ENCODE measurements at regions not wholly inside any gene's neighbourhood (a gene's known extent, or its start where the extent isn't known, plus 50 kb on each side); places are given as distances from the start of the nearest gene placed in this dataset.
"Not testable (repeated sequence)": the region's sequence is repeated elsewhere in the genome, so short reads cannot be mapped to it uniquely, and the experiment has no call there.

DNA sequence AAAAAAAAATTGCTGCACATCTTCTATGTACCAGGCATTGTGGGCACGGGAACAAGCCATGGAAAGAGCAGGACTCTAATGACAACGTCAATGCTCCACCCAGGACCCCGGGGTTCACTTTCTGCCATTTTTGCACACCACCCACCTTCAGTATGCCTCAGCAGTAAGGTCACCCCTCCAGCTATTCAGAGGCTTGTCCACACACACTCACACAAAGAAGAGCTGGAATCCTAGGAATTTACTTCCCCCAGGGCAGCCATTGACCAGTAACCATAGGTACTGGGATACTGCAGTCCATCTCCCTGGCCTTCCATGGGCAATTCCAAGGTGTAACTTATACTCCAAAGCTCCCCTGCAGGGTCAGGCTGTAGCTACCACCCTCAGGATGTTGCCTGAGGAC lies 170.8 kb downstream of the SUCLG1 start:
- DNase-seq (ENCODE audit: low read depth in 2 of 2): no peak

DNA sequence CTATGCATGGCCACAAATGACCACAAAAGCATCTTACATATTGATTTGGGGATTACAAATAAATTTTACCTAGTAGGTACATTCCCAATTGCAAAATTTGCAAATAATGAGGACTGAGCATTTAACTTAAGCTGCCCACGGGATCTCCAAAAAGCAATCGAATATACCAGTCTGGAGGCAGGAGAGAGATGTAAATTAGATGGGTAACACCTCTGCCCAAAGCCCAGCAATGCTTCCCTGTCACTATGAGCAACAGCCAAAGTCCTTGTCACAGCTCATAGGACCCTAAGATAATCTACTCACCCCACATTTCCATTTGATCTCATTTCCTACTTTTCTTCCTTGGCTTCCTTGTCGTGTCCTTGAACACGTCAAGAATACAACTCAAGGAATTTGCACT lies 172.2 kb downstream of the SUCLG1 start:
- DNase-seq (ENCODE audit: low read depth in 2 of 2): no peak

DNA sequence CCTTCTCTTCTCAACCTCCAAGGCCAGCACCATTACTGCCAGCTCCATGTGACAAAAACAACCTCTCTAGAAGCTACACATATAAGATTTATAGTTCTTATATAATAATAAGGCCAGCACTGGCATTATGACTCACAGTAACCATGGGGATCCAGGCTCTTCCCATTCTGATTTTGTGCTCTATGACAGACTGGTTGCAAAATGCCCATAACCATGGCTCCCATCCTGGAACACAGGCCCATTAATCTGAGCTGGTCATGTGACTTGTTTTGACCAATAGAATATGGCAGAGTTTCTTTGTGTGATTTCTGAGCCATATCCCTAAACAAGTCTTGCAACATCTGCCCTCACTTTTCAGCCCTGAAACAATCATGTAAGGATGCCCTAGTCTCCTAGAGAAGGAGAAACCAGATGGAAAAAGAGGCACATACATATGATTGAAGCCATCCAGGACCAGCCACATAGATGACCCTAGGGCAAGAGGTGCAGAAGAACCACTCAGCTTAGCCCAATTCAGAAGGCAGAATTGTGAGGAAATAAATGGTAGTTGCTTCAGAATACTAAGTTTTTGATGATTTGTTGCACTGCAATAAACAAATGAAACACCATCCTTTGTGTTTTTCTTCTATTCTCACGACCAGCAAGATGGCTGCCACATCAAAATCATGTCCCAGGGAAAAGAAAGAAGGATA lies 173.9 kb downstream of the SUCLG1 start:
- DNase-seq (ENCODE audit: low read depth in 2 of 2): no peak

DNA sequence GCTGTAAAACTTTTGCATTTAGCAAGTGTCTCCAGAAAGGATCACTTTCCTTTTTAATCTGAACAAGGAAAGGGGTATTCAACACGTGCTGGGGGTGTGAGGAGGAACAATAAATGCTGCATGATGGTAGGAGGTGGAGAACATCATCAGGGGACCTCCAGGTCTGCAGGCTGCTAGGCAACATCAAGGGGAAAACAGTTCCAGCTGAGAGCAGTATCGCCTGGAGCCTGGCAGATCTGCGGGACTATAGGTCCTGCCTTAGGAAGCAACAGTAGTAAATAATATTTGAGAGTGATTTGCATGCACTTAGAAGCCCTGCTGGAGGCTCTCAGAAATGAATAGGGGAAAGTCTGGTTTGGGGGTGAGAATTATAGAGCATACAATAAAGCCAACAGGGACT lies 175.6 kb downstream of the SUCLG1 start:
- DNase-seq (ENCODE audit: low read depth in 2 of 2): no peak

DNA sequence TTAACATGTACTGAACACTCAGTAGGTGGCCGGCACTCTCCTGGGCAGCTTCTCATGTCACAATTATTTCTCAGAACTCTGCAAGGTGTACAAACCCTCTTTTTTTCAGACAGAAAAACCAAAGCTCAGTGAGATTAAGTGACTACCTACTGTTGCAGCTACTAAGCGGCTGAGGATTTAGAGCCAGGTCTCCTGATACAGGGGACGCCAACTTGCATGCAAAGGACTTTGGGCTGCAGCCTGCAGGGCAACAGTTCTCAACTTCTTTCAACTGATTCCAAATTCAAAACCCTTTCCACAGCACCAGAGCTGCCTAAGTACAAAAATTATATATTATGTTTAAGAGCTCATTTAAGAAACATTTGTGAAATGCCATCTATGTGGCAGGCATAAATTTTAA lies 177.6 kb downstream of the SUCLG1 start:
- DNase-seq (ENCODE audit: low read depth in 2 of 2): no peak

DNA sequence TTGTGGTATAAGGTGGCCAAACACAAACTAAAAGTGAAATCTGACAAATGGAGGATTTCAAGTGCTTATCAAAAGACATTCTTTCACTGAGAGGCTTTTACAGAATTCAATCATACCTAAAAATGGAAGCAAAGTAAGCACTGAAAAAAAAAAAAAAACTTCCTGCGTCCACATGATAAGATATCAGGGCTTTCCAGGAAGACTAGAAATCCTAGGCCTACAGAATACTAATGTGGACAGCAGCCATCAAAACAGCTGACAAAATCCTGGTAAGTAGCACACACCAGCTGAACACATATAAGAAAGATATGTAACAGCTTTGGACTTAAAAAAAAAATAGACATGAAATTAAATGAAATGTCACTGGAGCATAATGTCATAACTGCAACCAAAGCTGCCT lies 178.2 kb downstream of the SUCLG1 start:
- DNase-seq (ENCODE audit: low read depth in 2 of 2): no peak

DNA sequence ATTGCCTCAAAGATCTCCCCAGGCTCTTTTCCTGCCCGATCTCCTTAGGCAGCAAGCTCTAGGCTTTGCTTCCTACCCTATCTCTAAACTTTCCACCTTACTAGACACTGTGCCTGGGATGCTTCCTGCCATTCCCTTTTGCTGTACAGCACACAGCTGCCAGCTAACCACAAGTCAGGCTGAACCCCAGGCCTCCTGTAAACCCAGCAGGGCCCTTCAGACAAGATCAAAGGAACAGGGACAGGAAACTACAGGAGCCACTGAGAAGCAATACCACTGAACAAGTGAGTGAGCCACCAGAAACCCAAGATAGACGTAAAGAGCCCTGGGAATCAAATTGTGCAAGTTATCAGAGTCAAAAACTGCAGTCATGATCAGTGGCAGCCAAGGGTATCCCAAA lies 180.7 kb downstream of the SUCLG1 start:
- DNase-seq (ENCODE audit: low read depth in 2 of 2): no peak

DNA sequence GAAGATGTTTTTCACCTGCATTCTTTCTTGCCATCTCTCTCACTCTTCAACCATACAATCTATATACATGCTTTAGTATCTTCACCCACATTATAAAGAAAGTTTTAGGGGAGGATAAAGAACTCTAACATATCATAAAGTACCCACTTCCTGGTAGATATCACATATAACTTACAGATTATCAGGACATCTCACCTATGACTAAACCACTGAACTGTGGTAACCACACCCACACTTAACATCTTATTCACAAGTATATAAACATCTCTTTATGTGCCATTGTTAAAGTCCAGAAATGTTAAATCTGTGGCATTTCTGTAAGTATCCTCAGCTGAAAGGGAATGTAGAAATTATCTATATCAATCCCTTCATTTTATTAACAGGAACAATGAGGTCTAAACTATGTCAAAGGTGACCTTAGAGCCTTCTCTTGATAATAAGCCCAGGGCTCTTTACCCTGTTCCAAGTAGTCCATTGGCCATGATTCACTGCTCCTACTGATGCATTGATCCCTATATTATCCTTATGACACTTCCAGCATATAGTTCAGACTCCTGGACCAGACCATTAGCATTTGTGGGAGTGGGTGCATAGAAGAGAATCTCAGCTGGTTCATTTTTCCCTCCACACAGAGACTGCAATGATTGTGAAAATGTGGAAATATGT lies 182.4 kb downstream of the SUCLG1 start:
- no peak for DNase-seq (ENCODE audit: low read depth in 2 of 2)

DNA sequence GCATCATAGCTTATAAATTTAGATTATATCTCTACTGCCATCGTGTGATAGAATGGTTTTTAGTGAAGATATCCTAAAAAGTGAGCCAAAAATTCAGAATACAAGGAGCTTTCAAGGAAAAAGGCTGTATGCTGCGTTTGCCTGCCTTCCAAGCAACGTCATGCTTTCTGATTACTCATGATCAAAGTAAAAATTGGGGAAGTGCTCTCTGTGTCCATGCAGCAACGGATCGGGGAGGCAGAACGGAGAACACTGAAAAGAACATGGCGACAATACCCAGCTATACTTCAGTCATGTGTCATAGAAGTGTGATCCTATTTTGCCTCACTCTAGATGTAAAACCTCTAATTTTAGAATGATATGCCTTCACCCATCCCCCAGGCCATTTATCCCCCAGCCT lies 185.7 kb downstream of the SUCLG1 start:
- DNase-seq (ENCODE audit: low read depth in 2 of 2): no peak

DNA sequence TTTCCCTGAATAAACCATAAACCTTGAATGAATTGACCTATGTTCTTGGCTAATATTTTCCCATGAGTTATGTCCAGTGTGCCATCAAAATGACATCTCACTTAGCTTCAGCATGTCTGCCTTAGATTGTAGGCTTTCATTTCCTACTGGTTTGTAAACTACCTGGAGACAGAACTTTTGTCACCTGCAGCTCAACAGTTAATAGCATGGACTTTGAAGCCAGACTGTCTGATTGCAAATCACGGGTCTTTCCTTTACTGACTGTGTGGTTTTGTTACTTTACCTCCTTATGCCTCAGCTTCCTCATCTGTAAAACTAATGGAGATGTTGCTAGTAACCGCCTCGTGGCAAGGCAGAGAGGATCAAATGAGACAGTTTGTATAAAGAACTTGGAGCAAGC lies 187.1 kb downstream of the SUCLG1 start:
- DNase-seq (ENCODE audit: low read depth in 2 of 2): no peak

DNA sequence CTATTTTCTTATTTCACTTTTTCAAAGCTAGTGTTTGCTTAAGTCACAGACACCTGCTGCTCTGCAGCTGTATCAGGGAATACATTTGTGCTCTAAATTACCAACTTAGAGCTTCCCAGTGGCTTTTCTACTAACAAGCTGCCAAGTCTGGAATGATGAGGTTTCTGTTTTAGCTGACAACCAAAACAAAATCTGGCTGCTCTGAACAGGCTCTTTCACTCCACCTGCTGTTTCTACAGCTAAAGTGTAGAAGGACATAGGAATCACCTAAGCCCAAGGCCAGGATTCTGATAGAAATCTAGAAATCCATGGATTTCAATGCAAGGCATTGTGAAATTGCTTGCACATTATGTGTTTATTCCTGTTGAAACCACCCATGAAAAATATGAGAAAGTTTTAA lies 201.2 kb downstream of the SUCLG1 start:
- no peak for DNase-seq (ENCODE audit: low read depth in 2 of 2)

DNA sequence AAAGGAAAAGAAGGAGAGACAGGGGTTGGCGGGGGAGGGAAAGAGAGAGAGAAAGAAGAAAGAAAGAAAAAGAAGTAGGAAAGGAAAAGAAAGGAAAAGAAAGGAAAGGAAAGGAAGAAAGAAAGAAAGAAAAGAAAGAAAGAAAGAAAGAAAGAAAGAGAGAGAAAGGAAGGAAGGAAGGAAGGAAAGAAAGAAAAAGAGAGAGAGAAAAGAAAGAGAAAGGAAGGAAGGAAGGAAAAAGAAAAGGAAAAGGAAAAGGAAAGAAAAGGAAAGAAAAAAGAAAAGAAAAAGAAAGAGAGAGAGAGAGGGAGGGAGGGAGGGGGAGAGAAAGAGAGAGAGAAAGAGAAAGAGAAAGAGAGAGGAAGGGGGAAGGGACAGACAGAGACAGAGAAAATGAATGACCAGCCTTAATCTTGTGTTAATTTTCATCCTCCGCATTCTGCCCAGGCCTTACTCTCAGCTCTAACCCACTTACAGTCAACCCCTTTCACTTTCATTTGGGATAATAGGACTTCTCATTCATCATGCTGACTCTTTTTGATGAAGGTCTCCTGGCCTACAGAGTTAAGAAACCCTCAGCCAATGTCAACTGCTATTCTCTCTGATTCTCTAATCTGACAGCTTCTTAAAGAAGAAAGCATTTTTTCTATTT lies 207.3 kb downstream of the SUCLG1 start:
- DNase-seq (ENCODE audit: low read depth in 2 of 2): no peak

DNA sequence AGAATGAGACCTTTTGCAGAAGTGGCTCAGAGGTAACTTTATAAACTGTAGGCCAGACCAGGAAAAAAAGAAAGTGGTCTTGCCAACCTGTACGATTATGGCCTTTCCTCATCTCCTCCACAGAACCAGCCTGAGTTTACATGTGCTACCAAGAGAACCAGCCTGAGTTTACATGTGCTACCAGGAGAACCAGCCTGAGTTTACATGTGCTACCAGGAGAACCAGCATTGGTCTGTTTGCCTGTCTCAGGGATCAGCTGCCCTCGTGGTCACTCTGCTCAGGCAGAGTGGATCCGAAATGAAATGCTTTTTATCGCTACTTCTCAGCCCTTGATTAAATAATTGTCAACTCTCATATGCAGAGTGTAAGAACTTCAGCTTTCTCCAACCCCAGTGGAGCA lies 209.9 kb downstream of the SUCLG1 start:
- DNase-seq (ENCODE audit: low read depth in 2 of 2): no peak

DNA sequence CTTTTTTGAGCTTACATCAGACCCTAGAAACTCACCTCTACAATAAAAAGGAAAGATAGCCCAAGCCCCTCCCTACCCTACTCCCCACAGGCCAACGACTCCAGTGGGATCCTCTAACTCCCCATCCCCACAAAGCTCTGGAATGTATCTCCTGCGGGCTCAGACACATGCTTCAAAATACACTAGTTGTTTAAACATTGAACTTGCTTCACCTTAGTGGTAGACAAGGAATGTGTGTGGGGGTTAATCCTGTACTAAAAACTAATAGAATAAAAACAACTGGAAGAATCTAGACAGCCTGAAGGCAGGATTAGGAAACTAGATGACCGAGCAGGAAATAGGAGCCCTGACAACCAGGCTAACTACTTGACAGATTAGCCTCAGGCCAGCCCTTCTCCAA lies 211.5 kb downstream of the SUCLG1 start:
- DNase-seq (ENCODE audit: low read depth in 2 of 2): no peak

DNA sequence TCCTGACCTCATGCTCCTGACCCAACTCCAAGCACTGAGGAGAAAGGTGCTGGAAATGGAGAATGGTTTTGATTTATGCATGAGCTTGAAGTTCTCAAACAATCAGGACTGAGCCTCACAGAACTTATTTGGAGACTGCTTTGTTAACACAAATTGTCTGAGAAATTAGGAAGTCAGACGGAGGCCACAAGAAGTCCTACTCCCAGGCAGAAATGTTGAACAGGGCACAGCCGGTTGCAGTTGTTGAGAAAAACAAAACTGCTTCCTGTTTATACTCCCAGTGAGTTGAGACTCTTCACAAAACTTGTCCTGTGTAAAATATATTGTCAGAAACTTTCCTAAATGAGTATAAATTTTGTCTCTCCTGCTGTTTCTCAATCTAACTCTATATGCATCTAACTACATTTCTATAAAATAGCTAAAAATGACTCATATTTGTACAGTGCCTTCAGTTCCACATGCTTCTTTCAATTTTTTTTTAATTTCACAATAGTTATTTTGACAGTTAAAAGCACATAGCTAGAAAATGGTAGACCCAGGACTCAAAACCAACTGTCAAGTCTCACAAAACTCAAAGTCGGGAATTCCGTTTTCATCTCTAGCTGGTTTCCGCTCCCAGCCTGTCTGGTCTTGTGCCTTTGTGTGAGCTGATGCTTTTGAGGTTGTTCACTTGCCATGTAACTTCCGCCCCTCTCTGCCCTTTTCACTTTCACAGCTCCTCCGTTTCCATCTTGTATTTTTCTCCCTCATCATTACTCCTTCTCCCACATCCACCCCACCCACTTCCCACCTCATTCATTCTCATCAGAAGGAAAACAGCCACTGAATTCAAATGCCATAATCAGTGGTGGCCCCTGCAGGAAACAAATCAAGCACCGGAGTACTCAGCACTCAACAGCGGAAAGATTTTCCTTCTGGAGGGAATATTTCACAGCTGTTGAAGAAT lies 215.0 kb downstream of the SUCLG1 start:
- no peak for DNase-seq (ENCODE audit: low read depth in 2 of 2)

DNA sequence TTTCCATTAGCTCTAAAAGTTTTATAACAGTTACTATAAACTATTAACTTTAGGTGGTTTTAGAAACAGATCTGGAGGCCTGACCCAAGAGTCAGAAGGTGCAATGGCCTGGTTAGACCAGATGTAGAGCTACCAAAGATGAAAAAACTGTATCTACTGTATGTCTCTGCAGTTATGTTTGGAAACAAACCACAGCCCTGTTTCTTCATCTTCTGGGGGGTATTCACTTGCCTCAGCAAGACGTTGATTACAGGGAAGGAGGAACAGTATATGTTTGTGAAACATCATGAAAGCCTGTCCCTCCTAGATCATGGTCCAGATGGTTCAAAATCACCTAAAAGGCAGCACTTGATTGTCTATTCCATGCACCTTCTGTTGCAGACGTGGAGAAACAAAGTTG lies 220.2 kb downstream of the SUCLG1 start:
- DNase-seq (ENCODE audit: low read depth in 2 of 2): no peak

DNA sequence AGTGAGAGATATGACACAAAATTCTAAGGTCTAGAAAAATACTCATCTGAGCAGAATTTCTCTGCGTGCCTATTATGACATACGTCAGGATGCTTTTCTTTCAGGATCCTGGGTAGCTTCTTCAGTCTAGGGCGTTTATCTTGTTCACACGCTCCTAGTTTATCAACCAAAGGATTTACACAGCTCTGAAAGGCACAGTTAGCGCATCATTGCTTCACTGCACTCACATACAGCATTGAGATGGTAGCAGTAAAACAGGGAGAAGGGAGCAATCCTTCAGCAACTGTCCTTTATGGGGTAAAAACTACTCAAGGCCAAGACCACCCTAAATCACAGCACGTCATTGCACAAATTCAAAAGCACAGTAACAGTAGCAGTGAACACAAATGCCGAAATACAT lies 222.8 kb downstream of the SUCLG1 start:
- DNase-seq (ENCODE audit: low read depth in 2 of 2): no peak

DNA sequence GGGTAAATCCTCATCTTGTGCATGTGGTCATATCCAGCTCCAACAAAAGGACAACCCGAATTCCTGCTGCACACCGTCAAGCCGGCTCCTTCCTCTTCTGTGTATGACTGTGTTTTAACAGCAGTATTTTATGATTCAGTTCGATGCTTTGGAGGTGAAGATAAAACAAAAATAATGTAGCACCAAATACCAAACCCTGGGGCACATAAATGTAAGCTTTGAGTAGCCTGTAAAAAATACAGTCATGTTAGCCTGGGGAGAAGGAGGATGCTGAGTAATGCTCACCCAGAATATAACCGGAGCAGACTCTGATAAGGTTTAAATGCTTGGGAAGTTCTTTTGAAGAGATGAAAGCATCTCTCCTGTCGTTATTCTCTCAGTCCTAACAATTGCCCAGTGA lies 225.0 kb downstream of the SUCLG1 start:
- DNase-seq (ENCODE audit: low read depth in 2 of 2): no peak

DNA sequence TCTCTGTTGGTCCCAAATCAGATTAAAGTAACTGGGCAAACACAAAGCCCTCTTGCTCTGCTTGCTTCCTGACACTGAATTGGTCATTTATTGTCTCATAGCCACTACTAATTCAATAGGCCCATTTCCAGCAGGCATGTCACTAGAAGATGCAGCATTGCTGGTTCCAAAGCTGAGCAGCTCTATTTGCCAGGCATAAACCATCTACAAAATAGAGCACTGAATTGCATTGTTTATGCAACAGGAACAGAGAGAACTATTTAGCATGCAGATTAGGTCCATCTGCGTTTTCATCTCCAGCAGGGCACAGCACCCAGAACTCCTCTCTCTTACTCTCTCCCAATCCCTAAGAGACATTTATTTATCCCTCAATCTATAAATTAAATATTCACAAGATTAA lies 227.6 kb downstream of the SUCLG1 start:
- DNase-seq (ENCODE audit: low read depth in 2 of 2): no peak

DNA sequence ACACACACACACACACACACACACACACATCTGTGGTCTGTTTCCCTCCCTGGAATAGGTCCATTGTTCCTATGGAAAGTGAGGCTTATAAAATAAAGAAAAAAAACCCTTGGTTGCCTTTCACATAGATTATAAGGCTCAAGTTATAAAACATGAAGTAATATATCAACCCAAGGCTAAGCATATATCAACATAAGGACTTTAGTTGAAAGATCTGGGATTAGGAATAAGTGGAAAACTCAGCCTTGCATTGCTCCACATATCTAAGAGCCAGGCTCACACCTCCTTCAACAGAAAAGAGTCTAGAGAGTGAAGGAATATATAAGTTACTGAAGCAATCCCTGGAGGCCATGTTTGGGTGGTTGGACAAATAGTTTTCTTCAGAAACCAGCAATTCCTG lies 235.0 kb downstream of the SUCLG1 start:
- no peak for DNase-seq (ENCODE audit: low read depth in 2 of 2)

DNA sequence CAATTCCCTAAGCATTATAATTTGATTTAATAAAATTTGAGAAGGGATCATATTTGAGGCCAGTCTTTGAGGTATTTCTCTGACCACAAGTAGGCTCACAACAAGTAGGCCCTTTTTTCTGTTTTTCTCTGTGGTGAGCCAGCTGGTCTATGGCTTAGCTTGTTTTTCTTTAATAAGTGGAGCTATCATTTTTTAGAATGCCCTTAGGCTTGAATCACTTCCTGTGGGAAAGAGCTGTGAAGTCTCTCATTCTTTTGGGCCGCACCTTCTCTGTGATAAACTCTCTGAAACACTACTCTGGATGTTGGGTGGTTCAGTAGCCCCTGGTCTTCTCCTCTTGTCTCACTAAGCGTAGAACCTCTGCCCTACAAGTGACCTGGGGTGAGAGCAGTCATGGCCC lies 235.9 kb downstream of the SUCLG1 start:
- DNase-seq (ENCODE audit: low read depth in 2 of 2): no peak

DNA sequence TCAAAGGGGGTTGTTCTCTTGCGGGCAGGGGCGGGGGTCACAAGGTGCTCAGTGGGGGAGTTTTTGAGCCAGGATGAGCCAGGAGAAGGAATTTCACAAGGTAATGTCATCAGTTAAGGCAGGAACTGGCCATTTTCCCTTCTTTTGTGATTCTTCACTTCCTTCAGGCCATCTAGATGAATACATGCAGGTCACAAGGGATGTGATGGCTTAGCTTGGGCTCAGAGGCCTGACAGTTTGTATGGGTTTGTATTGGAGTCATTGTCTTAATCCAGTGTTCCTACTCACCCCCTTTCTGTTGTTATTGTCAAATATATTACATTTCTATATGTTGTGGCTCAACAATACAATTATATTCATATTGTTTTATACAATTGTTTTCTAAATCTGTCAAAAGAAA lies 238.0 kb downstream of the SUCLG1 start:
- DNase-seq (ENCODE audit: low read depth in 2 of 2): not testable (repeated sequence)
